Lower leg skin (tissue), 4 donors: ENCODE measurements at regions not wholly inside any gene's neighbourhood (a gene's known extent, or its start where the extent isn't known, plus 50 kb on each side); places are given as distances from the start of the nearest gene placed in this dataset.

Source experiments
- DNase-seq, 2 donors: peaks; one replicate each; pipeline ENCODE4 v3.0.0-alpha.2; 2019; ENCODE audit warnings: low spot score in 2 of 2
- H3K4me3 ChIP-seq: fragments of 200-600 bp; sonication (generic); 2 replicates; pipeline ENCODE4 v1.5.1; 2017; ENCODE audit warnings: mild to moderate bottlenecking, low read depth; ENCODE audit not compliant: poor library complexity, severe bottlenecking
- POLR2A ChIP-seq, 2 donors: fragments of 450-650 bp; IDR thresholded peaks; one replicate each; pipeline ENCODE4 v1.6.1; 2016 to 2017; ENCODE audit warnings: antibody characterized with exemption in 2 of 2, mild to moderate bottlenecking in 1 of 2, moderate library complexity in 1 of 2
- WGBS, 2 donors: methylation state at CpG; one replicate each; pipeline ENCODE4 v1.1.5; 2018; 5-methylcytosine and 5-hydroxymethylcytosine counted together
- intact Hi-C: fragments of 100-400 bp; cut with DNase I; formaldehyde crosslinking; loops from one replicate; pipeline ENCODE4 v1.15.0; 2023; ENCODE audit warnings: low total_unique reads
- TF ChIP-seq, protein P1 (sequence below), 3 donors: fragments of 450-650 bp; IDR thresholded peaks; one replicate each; pipeline ENCODE4 v1.5.1; 2016; ENCODE audit warnings: antibody characterized with exemption in 3 of 3, mild to moderate bottlenecking in 3 of 3, moderate library complexity in 2 of 3

DNA sequence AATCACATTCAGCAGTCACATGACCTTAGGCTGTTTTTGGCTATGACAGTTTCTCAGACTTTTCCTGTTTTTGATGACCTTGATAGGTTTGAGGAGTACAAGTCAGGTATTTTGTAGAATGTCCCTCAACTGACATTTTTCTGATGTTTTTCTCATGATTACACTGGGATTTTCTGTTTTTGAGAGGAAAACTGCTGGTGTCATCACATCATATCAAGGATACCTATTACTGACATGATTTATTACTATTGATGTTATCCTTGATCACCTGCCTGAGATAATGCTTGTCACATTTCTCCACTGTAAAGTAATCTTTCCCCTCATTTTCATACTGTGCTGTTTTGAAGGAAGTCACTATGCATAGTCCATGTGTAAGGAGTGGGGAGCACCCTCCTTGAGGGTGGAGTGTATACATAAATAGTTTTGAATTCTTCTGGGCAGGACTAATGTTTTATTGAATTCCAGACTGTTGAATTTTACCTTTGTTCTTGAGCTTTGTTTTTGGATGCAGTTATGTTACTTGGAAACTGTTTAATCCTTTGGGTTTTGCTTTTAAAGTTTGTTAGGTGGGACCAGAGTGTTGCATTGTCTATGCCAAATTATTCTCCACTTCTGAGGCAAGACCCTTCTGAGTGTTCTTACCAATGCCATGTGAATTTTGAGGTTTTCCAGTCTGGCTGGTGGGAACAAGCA, 444.5 kb upstream of the FAR2 start:
- no peak overlapping the region for H3K4me3 ChIP-seq
- DNase-seq = no peak
- intact Hi-C loops = no loop called here
- TF ChIP-seq POLR2A (IDR thresholded peaks at IDR 0.05) = no peak

DNA sequence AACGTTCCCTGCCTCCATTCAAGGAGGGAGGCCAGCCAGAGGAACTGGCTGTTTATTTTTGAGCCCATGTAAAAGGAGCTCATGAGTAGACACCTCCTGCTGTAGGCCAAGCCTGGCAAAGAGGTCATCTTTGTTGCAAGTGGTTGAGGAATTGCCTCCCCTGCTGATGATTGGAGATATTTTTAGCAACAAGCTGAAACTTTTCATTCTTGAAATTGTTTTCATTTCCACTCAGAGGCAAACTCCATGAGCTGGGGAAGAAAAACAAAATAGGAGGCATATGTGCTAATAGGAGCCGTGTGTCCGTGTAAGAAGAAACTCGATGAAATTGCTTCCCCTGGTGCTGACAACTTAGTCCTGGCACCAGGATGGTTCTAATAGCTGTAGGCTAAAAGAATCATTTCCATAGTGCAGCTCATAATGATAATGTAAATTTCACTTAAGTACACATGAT, 440.1 kb upstream of the FAR2 start:
- 43 to 49% methylated on average over 4 of the region's 4 CpGs for WGBS, 2 donors
- TF ChIP-seq POLR2A (IDR thresholded peaks at IDR 0.05) = no peak
- TF ChIP-seq, protein P1, sequence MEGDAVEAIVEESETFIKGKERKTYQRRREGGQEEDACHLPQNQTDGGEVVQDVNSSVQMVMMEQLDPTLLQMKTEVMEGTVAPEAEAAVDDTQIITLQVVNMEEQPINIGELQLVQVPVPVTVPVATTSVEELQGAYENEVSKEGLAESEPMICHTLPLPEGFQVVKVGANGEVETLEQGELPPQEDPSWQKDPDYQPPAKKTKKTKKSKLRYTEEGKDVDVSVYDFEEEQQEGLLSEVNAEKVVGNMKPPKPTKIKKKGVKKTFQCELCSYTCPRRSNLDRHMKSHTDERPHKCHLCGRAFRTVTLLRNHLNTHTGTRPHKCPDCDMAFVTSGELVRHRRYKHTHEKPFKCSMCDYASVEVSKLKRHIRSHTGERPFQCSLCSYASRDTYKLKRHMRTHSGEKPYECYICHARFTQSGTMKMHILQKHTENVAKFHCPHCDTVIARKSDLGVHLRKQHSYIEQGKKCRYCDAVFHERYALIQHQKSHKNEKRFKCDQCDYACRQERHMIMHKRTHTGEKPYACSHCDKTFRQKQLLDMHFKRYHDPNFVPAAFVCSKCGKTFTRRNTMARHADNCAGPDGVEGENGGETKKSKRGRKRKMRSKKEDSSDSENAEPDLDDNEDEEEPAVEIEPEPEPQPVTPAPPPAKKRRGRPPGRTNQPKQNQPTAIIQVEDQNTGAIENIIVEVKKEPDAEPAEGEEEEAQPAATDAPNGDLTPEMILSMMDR (IDR thresholded peaks at IDR 0.05) = no peak
- intact Hi-C loops = no loop called here
- peak in 1 of 2 donors; percentile 63 for DNase-seq
- no peak overlapping the region for H3K4me3 ChIP-seq

DNA sequence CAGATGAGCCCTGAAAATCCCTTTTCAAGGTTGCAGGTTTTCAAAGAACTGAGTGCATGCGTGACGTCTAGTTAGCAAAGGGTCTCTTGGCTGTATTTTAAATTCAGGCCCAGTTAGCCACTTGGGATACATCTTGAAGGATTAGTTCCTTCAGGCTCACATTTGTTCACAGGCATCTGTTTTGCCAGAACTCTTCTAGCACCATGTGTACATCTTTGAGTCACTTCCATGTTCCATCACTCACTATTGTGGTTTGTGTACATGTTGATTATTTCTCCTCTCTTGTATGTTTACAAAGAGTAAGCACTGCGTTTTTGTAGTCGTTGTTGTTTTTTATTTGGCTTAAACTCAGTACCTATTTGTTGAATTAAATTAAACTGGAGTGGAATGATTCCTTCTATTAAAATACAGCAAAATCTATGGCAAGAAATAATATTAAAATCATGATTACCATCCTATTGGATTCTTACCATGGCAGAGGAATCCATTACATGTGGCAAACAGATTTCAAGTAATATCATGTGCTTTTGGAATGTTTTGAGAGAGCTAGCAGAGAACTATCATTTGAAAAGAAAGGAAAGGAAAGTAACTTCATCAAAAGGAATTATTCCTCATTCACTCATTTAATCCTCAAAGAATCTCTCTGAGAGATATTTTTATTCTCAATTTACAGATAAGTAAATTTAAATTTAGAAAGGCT, 438.9 kb upstream of the FAR2 start:
- DNase-seq = no peak
- TF ChIP-seq POLR2A (IDR thresholded peaks at IDR 0.05) = no peak
- TF ChIP-seq, protein P1 (IDR thresholded peaks at IDR 0.05) = no peak
- no peak overlapping the region for H3K4me3 ChIP-seq
- intact Hi-C loops = loop anchor here (5.0 kb wide), 1 partner anchor 182 kb away; no protein-coding TSS in a partner anchor
- WGBS, 2 donors = 82 to 83% methylated on average over 4 of the region's 4 CpGs

DNA sequence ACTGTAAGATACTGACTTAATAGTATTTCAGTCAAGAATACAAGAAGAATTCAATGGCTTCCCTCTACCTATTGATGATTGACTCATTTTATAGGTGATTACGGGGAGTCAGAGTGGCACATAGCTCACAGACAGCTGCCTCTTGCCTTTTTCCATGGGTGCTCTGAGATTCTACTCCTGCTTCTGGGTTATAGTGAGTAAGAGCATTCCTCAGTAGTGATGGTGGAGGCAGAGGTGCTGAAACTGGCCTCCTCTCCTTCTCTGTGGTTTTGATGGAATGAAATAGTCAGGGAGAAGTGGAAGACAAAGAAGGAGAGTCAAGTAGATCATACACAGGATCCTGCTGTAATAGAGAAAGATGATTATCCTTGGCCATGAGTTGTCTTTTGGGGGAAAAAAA, 438.2 kb upstream of the FAR2 start:
- DNase-seq = no peak
- intact Hi-C loops = loop anchor here (5.0 kb wide), 1 partner anchor 181 kb away; no protein-coding TSS in a partner anchor
- TF ChIP-seq POLR2A (IDR thresholded peaks at IDR 0.05) = no peak
- TF ChIP-seq, protein P1 (IDR thresholded peaks at IDR 0.05) = no peak
- WGBS, 2 donors = 87 to 94% methylated on average over 1 of the region's 1 CpG
- H3K4me3 ChIP-seq = no peak overlapping the region

DNA sequence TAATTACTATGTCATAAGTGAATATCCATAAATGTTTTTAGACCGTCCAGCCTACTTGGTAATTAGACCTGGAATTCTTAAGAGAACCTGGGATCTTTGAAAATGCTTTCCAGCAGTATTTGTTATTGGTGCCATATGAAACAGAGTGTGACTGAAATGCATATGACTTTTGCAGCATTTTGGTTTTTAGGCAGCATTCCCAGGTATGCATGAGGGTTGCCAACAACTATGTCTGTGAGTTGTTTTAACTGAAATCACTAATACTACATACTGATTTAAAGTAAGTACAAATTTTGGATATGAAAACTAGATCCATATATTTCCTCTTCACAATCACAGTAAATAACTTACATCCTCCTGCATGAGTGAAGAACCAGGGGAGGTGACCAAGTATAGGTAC, 437.7 kb upstream of the FAR2 start:
- no peak for TF ChIP-seq POLR2A (IDR thresholded peaks at IDR 0.05)
- intact Hi-C loops = loop anchor here (5.0 kb wide), 1 partner anchor 181 kb away; no protein-coding TSS in a partner anchor
- no peak overlapping the region for H3K4me3 ChIP-seq
- 90 to 100% methylated on average over 1 of the region's 1 CpG for WGBS, 2 donors
- no peak for DNase-seq

DNA sequence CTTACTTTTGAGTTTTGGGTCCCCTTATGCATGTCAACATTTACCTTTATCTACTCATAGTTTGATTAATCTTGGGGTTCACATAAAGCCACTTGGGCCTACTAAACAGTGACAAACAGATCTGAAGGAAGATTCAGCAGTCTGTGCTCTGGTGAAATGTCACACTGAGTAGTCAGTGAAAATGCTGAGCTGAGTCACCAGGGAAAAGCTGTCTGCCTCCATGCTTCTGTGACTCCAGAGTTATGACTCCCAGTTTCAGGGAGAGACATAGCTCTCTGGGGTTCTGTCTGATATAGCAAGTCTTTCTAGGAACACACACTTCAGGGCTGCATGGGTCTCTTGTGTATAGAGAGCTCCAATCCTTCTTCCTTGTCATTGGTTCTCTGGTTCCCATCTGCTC, 406.3 kb upstream of the FAR2 start:
- no peak for TF ChIP-seq POLR2A (IDR thresholded peaks at IDR 0.05)
- TF ChIP-seq, protein P1 (IDR thresholded peaks at IDR 0.05) = no peak
- no peak for DNase-seq
- intact Hi-C loops = no loop called here
- no peak overlapping the region for H3K4me3 ChIP-seq
